GM12891 (cell line): ENCODE measurements at regions not wholly inside any gene's neighbourhood (a gene's known extent, or its start where the extent isn't known, plus 50 kb on each side); places are given as distances from the start of the nearest gene placed in this dataset.

Source experiments
- POLR2A ChIP-seq: IDR thresholded peaks from 2 replicates; pipeline ENCODE4 v1.6.1; 2011; ENCODE audit warnings: low read depth, low read length, control low read depth
- POLR2AphosphoS5 ChIP-seq: IDR thresholded peaks from 2 replicates; pipeline ENCODE4 v1.6.1; 2011; ENCODE audit warnings: low read depth, low read length, control low read depth
- TAF1 ChIP-seq: IDR thresholded peaks from 2 replicates; pipeline ENCODE4 v1.6.1; 2011; ENCODE audit warnings: low read depth, low read length, control low read depth

- TF ChIP-seq POLR2A (no peak), POLR2AphosphoS5 (no peak), TAF1 (no peak)
These were observed 562.5 kb upstream of the FAM98A start for GRCh38 chr2:34161549-34161948.
